ENCODE measurements at regions not wholly inside any gene's neighbourhood (a gene's known extent, or its start where the extent isn't known, plus 50 kb on each side); places are given as distances from the start of the nearest gene placed in this dataset.

DNA sequence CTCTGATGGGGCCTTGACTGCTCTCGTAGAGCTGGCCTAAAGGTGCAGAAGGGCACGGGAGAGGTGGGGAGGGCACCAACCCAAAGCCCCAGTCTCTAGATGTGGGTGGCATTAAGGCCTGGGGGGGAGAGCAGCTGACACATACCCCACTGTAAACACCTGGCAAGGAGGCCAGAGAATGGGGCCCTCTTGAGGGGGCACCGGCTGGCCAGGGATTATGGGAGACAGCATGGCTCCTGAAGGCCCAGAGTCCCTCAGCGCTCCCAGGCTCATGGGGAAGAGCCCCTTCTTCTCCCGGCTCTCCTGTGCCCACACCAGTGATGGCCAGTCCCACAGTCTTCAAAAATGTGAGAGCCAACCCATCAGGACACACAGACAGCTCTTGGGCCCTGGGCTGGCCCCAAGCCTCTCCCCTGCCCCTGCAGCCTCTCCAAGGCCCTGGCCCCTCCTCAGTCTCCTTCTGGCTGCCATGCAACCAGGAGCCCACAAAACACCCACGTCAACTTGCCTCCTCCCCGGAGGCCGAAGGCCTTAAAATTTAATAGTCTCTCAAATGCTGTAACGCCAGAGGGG lies 58.2 kb upstream of the FOXP4 start:
- DNase-seq (ENCODE audit: low spot score), result no peak
- ChIA-PET POLR2A (ENCODE audit: low non-redundant PET) (no interaction called here), CTCF (interaction anchor here (0.5 kb wide), 1 partner anchor 10 kb away, joined by 3 read pairs; no protein-coding TSS in a partner anchor)
- no peak overlapping the region for H3K27ac ChIP-seq
- TF ChIP-seq, protein P1, sequence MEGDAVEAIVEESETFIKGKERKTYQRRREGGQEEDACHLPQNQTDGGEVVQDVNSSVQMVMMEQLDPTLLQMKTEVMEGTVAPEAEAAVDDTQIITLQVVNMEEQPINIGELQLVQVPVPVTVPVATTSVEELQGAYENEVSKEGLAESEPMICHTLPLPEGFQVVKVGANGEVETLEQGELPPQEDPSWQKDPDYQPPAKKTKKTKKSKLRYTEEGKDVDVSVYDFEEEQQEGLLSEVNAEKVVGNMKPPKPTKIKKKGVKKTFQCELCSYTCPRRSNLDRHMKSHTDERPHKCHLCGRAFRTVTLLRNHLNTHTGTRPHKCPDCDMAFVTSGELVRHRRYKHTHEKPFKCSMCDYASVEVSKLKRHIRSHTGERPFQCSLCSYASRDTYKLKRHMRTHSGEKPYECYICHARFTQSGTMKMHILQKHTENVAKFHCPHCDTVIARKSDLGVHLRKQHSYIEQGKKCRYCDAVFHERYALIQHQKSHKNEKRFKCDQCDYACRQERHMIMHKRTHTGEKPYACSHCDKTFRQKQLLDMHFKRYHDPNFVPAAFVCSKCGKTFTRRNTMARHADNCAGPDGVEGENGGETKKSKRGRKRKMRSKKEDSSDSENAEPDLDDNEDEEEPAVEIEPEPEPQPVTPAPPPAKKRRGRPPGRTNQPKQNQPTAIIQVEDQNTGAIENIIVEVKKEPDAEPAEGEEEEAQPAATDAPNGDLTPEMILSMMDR (conservative IDR thresholded peaks at IDR 0.05; ENCODE audit: low read depth), result no peak

DNA sequence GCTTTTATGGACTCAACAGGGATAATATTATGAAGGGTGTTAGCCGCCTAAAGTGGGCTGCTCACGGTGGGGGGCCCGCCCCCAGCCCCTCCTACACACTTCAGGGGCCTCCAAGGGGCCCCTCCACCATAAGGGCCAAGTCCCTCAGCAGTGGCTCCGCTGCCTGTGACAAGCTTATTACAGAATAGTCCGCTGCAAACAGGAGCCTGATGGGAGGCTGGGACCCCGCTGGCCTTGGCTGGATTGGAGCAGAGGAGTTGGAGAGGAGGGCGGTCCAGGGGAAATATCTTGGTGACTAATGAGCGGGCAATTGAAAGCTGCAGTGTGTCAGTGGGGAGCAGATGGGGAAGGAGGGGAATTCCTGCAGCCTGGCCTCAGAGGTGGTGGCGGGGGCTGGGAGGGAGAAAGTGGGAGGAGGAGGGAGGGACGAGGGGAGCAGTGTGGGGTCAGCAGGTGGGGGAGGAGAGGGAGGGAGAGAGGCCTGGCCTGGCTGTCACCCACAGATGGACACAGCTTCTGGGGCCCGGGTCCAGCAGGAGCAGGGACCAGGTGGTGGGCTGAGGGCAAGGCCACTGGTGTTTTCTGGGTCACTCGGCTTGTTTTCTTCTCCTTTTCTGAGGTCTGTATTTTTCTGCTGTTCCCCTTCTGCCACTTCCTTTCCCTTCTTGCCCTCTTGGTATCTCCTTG lies 57.6 kb upstream of the FOXP4 start:
- TF ChIP-seq, protein P1 (conservative IDR thresholded peaks at IDR 0.05; ENCODE audit: low read depth), result no peak
- POLR2A ChIA-PET (ENCODE audit: low non-redundant PET), result no interaction called here
- DNase-seq (ENCODE audit: low spot score), result no peak
- CTCF ChIA-PET, result interaction anchor here (0.5 to 0.7 kb wide), 3 partner anchors 9 to 1889 kb away, joined by 3 read pairs; no protein-coding TSS in a partner anchor
- H3K27ac ChIP-seq, result no peak overlapping the region

DNA sequence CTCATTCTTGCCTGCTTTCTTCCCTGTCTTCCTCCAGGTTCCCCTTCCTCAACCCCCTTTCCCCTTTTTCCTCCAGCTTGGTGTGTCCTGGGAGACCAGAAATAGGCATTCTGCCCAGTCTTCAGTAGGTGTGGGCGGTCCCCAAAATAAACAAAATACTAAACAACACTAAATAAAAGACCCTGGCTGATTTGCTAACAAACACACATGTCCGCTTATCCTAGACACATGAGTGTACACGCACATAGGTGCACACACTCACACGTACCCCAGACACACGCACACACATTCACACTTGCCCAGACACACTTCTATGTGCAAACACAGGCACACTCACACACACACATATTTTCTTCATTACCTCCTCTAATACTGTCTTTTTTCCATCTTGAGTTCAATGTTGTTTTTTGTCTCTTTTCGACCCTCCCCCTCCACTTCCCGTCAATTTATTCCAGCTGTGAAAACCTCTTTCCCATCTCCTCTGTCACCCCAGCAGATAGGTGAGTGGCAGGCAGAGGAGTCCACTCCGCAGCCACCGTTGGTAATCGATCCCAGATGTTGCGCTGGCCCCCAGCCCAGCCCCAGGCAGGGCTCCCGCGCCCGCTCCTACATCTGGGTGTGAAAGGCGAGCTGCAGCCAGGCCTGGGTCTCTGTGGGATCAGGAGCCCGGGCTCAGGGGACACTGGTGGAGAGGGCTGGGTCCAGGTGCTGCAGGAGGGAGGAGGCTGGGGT lies 56.9 kb upstream of the FOXP4 start:
- ChIA-PET CTCF (interaction anchor here (0.7 to 0.8 kb wide), 3 partner anchors 9 to 1889 kb away, joined by 3 read pairs; no protein-coding TSS in a partner anchor), POLR2A (ENCODE audit: low non-redundant PET) (no interaction called here)
- TF ChIP-seq, protein P1 (conservative IDR thresholded peaks at IDR 0.05; ENCODE audit: low read depth), result no peak
- H3K27ac ChIP-seq, result no peak overlapping the region
- no peak for DNase-seq (ENCODE audit: low spot score)

DNA sequence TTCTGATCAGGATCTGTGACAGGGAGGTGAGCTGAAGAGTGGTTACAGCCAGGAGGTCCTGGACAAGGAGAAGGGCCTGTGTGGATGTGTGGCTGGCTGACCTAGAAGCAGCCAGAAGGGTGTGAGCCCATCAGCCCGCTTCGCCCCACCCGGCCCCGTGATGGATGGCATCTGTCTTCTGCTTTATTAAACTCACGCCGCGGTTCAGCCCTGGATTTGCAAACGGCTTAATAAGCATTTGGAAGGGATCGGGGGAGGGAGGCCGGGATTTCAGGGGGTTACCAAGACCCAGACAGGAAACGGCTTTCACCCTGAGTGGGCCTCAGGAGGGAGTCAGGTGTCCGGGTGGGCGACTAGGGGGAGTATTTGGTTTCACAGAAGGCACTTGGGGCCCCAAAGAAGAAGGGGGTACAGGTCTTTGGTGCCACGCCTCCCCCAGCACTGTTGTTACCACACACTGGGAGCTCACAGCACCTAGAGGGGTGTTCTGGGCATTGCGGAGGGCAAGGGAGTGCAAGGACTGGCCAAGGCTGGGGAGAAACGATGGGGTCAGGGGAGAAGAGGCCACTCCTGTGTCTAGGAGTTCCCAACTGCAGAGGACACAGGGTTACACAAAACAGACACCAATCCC lies 53.8 kb upstream of the FOXP4 start:
- no peak for DNase-seq (ENCODE audit: low spot score)
- ChIA-PET POLR2A (ENCODE audit: low non-redundant PET) (no interaction called here), CTCF (no interaction called here)
- TF ChIP-seq, protein P1 (conservative IDR thresholded peaks at IDR 0.05; ENCODE audit: low read depth), result no peak
- no peak overlapping the region for H3K27ac ChIP-seq

DNA sequence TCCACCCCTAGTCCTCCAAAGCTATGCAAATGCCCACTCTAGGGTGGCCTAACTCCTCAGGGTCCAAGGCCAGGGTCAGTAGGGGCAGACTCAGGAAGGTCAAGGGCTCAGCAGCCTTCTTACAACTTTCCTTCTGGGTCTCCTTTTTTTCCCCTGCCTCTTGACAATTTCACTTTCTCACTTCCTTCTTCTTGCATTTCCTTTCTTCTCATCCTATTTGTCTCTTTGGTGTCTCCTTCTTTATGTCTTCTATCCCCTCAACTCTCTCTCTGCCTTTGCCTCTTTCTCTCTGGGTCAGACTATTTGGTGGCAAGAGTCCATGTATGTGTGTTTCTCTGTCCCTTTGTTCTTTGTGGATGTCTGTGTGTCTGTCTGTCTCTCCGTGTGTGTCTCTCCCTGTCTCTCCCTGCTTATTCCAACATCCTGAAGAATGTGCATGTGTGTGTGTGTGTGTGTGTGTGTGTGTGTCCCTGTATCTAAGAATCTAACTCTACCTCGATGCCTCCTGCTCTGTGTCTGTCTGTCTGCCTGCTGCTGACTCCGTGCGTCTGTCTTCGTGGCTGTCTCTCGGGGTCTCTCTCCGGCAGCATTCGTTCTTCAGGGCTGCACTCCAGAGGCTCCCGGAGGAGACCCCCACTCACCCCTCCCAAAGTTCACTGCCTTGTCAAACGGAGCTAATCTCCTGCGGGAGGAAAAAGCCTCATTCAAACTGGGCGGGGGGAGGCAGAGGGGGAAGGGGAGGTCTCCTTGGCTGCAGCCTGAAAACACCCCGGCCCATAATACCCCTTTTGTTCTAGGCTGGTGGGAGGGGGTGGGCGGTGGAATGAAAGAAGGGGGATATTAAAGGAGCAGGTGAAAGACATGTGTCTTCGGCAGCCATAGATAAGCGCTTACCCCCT lies 51.7 kb upstream of the FOXP4 start:
- no peak overlapping the region for H3K27ac ChIP-seq
- DNase-seq (ENCODE audit: low spot score), result no peak
- TF ChIP-seq, protein P1 (conservative IDR thresholded peaks at IDR 0.05; ENCODE audit: low read depth), result no peak
- POLR2A ChIA-PET (ENCODE audit: low non-redundant PET), result no interaction called here
- CTCF ChIA-PET, result no interaction called here
